NCI-H345 (cell line): ENCODE measurements at regions not wholly inside any gene's neighbourhood (a gene's known extent, or its start where the extent isn't known, plus 50 kb on each side); places are given as distances from the start of the nearest gene placed in this dataset.
A peak's percentile ranks its signal among the peaks of the same experiment; 100 is the strongest.
"Not testable (repeated sequence)": the region's sequence is repeated elsewhere in the genome, so short reads cannot be mapped to it uniquely, and the experiment has no call there.

ENCODE experiments used
- DNase-seq: peaks from one replicate; lab custom pipeline; 2025; lab: John Stamatoyannopoulos, UW

GRCh38 chr2:215862351-215862771 is 151.0 kb downstream of the MREG start:
- no peak for DNase-seq

- DNase-seq: no peak
These were observed 151.6 kb downstream of the MREG start for GRCh38 chr2:215861607-215862350.

- DNase-seq: no peak
These were observed 157.3 kb downstream of the MREG start for GRCh38 chr2:215856080-215856479.

GRCh38 chr2:215855308-215855707 is 158.0 kb downstream of the MREG start:
- DNase-seq: not testable (repeated sequence)

GRCh38 chr2:215854008-215854407 is 159.3 kb downstream of the MREG start:
- no peak for DNase-seq

GRCh38 chr2:215851696-215852095 is 161.7 kb downstream of the MREG start:
- no peak for DNase-seq

GRCh38 chr2:215851082-215851481 is 162.3 kb downstream of the MREG start:
- no peak for DNase-seq

GRCh38 chr2:215850380-215850779 is 163.0 kb downstream of the MREG start:
- DNase-seq: no peak

- DNase-seq: no peak
These were observed 163.6 kb downstream of the MREG start for GRCh38 chr2:215849771-215850170.

GRCh38 chr2:215848698-215849097 is 164.7 kb downstream of the MREG start:
- DNase-seq: no peak

GRCh38 chr2:215848146-215848545 is 165.2 kb downstream of the MREG start:
- no peak for DNase-seq

- no peak for DNase-seq
These were observed 165.6 kb downstream of the MREG start for GRCh38 chr2:215847718-215848117.

- no peak for DNase-seq
These were observed 166.3 kb downstream of the MREG start for GRCh38 chr2:215847056-215847455.

GRCh38 chr2:215845839-215846586 is 167.3 kb downstream of the MREG start:
- no peak for DNase-seq

GRCh38 chr2:215843579-215843978 is 169.8 kb downstream of the MREG start:
- no peak for DNase-seq

- no peak for DNase-seq
These were observed 172.1 kb downstream of the MREG start for GRCh38 chr2:215841175-215841816.

GRCh38 chr2:215839816-215840215 is 173.5 kb downstream of the MREG start:
- no peak for DNase-seq

GRCh38 chr2:215839309-215839708 is 174.0 kb downstream of the MREG start:
- no peak for DNase-seq

GRCh38 chr2:215836881-215837280 is 176.5 kb downstream of the MREG start:
- DNase-seq: no peak

- no peak for DNase-seq
These were observed 177.7 kb downstream of the MREG start for GRCh38 chr2:215835657-215836056.

- DNase-seq: no peak
These were observed 178.1 kb downstream of the MREG start for GRCh38 chr2:215835231-215835630.

- DNase-seq: peak; percentile 13
These were observed 179.7 kb downstream of the MREG start for GRCh38 chr2:215833531-215834162.
